Central memory CD8-positive, alpha-beta T cell (primary cell): ENCODE measurements at regions not wholly inside any gene's neighbourhood (a gene's known extent, or its start where the extent isn't known, plus 50 kb on each side); places are given as distances from the start of the nearest gene placed in this dataset.

Source experiments
- ATAC-seq: fragments of 150-1000 bp; cut with Tn5 transposase; replicated peaks from 2 replicates; pipeline ENCODE4 v1.10.0; 2022; ENCODE audit warnings: mild to moderate bottlenecking, moderate FRiP score, moderate number of reproducible peaks; ENCODE audit not compliant: poor library complexity, severe bottlenecking; ENCODE audit errors: extremely low read depth
- DNase-seq, 2 donors: peaks; one replicate each; pipeline ENCODE4 v3.0.0; 2021; ENCODE audit warnings: low spot score in 2 of 2
- H3K27ac Mint-ChIP-seq: one replicate; pipeline ENCODE4 v1.8.0; 2022; ENCODE audit warnings: low read depth, mild to moderate bottlenecking, moderate library complexity, mixed read lengths
- H3K27me3 Mint-ChIP-seq: one replicate; pipeline ENCODE4 v1.8.0; 2022; ENCODE audit warnings: mixed read lengths
- H3K36me3 Mint-ChIP-seq: one replicate; pipeline ENCODE4 v1.8.0; 2022; ENCODE audit warnings: mild to moderate bottlenecking, moderate library complexity, mixed read lengths; ENCODE audit not compliant: insufficient read depth
- H3K4me1 Mint-ChIP-seq: one replicate; pipeline ENCODE4 v1.8.0; 2022; ENCODE audit warnings: mixed read lengths
- H3K4me3 Mint-ChIP-seq: one replicate; pipeline ENCODE4 v1.8.0; 2022; ENCODE audit warnings: mild to moderate bottlenecking, moderate library complexity, mixed read lengths
- H3K9me3 Mint-ChIP-seq: one replicate; pipeline ENCODE4 v1.8.0; 2022; ENCODE audit warnings: mixed read lengths

- Mint-ChIP-seq H3K9me3 (peaks cover 11% of the 10 kb centered on the region), H3K4me1 (no peaks in the 10 kb centered on the region), H3K27ac (no peak overlapping the region), H3K36me3 (no peaks in the 10 kb centered on the region), H3K4me3 (no peak overlapping the region), H3K27me3 (no peaks in the 10 kb centered on the region)
- no peak for DNase-seq
- no peak for ATAC-seq
Measured at GRCh38 chr16:51085271-51085670, 65.8 kb downstream of the SALL1 start.

GRCh38 chr16:51084074-51084928 is 66.8 kb downstream of the SALL1 start:
- Mint-ChIP-seq H3K9me3 (peaks cover 11% of the 10 kb centered on the region), H3K4me3 (no peak overlapping the region), H3K27ac (no peak overlapping the region), H3K27me3 (no peaks in the 10 kb centered on the region), H3K36me3 (no peaks in the 10 kb centered on the region), H3K4me1 (no peaks in the 10 kb centered on the region)
- no peak for ATAC-seq
- no peak for DNase-seq

DNA sequence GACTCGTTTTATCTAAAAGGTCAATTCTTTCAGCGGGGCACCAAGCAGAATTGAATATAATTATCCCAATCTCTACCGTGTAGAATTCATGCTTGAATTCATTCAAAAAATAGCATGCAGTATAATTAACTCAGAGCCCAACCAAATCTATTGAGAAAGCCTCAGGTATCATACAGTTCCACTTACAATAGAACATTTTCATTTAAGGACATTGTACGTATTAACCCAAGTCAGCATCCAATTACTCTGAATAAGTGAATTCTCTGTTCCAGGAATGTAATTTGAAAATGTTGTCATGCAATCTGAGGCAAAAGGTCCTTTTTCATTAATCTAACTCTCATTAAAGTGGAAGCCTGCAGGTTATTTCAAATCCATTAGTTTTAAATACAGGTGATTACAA is 78.5 kb downstream of the SALL1 start:
- Mint-ChIP-seq H3K36me3 (no peaks in the 10 kb centered on the region), H3K4me1 (no peaks in the 10 kb centered on the region), H3K27ac (no peak overlapping the region), H3K27me3 (no peaks in the 10 kb centered on the region), H3K4me3 (no peak overlapping the region), H3K9me3 (peaks cover 7% of the 10 kb centered on the region)
- ATAC-seq (no peak), DNase-seq (no peak)

GRCh38 chr16:51071326-51071725 is 79.7 kb downstream of the SALL1 start:
- ATAC-seq, result no peak
- H3K9me3 Mint-ChIP-seq, result peaks cover 1% of the 10 kb centered on the region
- no peaks in the 10 kb centered on the region for H3K36me3 Mint-ChIP-seq
- no peaks in the 10 kb centered on the region for H3K27me3 Mint-ChIP-seq
- DNase-seq, result no peak
- H3K4me1 Mint-ChIP-seq, result no peaks in the 10 kb centered on the region
- no peak overlapping the region for H3K4me3 Mint-ChIP-seq
- no peak overlapping the region for H3K27ac Mint-ChIP-seq

DNA sequence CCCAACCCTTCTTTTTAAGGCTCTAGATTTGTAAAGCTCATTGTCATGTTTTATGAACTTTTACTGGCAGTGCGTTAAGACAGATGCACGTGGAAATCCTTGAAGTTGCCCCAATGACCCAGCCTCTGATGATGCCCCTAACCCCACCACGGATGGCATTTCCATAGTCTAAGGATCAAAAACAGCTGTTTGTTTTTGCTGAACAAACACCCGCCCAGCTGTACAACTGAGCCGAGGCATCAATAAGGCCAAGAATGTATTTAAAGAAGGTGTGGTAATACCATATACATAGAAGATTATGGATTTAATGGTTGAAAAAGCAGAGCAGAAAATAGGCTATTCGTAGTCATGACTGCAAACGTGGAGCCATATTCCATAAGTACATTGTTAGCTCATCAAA is 83.7 kb downstream of the SALL1 start:
- DNase-seq, result no peak
- Mint-ChIP-seq H3K4me3 (no peak overlapping the region), H3K36me3 (no peaks in the 10 kb centered on the region), H3K27me3 (no peaks in the 10 kb centered on the region), H3K27ac (no peak overlapping the region), H3K9me3 (no peaks in the 10 kb centered on the region), H3K4me1 (no peaks in the 10 kb centered on the region)
- no peak for ATAC-seq

DNA sequence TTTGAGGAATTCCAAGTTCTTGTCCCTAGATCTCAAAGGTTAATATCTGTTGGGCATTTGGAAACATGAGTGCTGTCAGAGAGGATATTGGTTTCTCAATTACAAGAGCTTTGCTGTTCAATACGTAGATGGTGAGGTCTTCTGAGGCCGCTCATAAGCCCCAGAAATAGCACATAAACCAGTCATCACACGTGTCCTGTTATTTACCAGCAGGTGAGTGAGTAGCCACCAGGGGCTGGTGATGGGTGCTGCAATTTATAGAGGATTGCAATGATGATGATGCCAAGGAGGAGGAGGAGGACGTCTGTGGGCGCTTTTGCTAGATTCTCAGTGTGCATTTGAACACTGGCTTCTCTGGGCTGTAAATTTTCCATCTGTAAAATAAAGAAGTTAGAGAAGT is 89.0 kb downstream of the SALL1 start:
- no peak for DNase-seq
- Mint-ChIP-seq H3K36me3 (no peaks in the 10 kb centered on the region), H3K27me3 (peaks cover 15% of the 10 kb centered on the region), H3K9me3 (no peaks in the 10 kb centered on the region), H3K4me3 (no peak overlapping the region), H3K4me1 (no peaks in the 10 kb centered on the region), H3K27ac (no peak overlapping the region)
- no peak for ATAC-seq

DNA sequence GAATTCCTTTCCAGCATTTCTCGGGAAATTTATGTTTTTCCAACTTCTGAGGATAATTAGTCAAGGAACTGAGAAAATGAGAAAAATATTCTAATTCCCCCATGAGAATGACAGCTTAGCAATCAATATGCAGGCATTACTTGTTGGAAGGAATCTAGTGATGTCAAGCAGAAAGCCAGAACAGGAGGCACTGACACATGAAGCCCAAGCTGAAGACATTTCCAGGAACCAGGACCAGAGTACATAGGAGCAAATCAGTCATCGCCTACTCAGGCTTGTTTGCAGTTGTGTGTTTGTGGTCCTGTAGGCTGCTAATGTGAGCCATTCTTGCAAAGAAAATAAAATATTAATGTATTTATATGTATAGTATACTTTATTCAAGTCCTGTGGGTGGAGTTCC is 89.7 kb downstream of the SALL1 start:
- H3K4me1 Mint-ChIP-seq, result no peaks in the 10 kb centered on the region
- no peak for DNase-seq
- ATAC-seq, result no peak
- H3K9me3 Mint-ChIP-seq, result no peaks in the 10 kb centered on the region
- H3K4me3 Mint-ChIP-seq, result no peak overlapping the region
- H3K36me3 Mint-ChIP-seq, result no peaks in the 10 kb centered on the region
- H3K27me3 Mint-ChIP-seq, result peaks cover 22% of the 10 kb centered on the region
- no peak overlapping the region for H3K27ac Mint-ChIP-seq

GRCh38 chr16:51057969-51058337 is 93.1 kb downstream of the SALL1 start:
- no peak overlapping the region for H3K4me3 Mint-ChIP-seq
- ATAC-seq, result no peak
- no peaks in the 10 kb centered on the region for H3K9me3 Mint-ChIP-seq

GRCh38 chr16:51057102-51057793 is 93.8 kb downstream of the SALL1 start:
- Mint-ChIP-seq H3K27me3 (peaks cover 47% of the 10 kb centered on the region), H3K27ac (no peak overlapping the region), H3K36me3 (no peaks in the 10 kb centered on the region), H3K4me1 (no peaks in the 10 kb centered on the region), H3K9me3 (no peaks in the 10 kb centered on the region), H3K4me3 (no peak overlapping the region)
- ATAC-seq, result no peak
- DNase-seq, result no peak

More at GRCh38 chr16:51057969-51058337, 93.1 kb downstream of the SALL1 start:
- H3K27me3 Mint-ChIP-seq, result peaks cover 47% of the 10 kb centered on the region
- no peaks in the 10 kb centered on the region for H3K4me1 Mint-ChIP-seq
- no peak for DNase-seq
- no peak overlapping the region for H3K27ac Mint-ChIP-seq
- H3K36me3 Mint-ChIP-seq, result no peaks in the 10 kb centered on the region

GRCh38 chr16:51056331-51056730 is 94.7 kb downstream of the SALL1 start:
- no peaks in the 10 kb centered on the region for H3K4me1 Mint-ChIP-seq
- no peak overlapping the region for H3K27ac Mint-ChIP-seq
- H3K4me3 Mint-ChIP-seq, result no peak overlapping the region
- no peaks in the 10 kb centered on the region for H3K9me3 Mint-ChIP-seq
- ATAC-seq (no peak), DNase-seq (no peak)
- no peaks in the 10 kb centered on the region for H3K36me3 Mint-ChIP-seq
- peaks cover 47% of the 10 kb centered on the region for H3K27me3 Mint-ChIP-seq

DNA sequence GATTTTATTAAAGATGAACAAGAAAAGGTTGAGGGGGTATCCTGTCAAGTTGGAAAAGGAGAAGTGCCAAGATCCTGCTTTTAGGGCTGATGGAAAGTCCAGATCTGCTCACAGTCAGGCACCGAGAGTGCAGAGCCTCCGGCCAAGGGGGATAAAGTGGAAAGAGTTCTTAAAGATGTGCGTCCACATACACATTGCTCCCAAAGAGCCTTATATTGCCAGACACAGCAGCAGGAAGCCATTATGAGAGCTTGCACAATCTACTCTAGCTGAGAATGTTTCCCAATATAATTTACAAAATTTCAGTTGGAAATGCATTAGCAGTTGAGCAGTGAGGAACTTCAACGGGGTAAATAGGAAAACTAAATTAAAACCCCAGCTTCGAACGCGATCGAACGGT is 95.6 kb downstream of the SALL1 start:
- H3K4me1 Mint-ChIP-seq, result no peaks in the 10 kb centered on the region
- H3K27ac Mint-ChIP-seq, result no peak overlapping the region
- H3K9me3 Mint-ChIP-seq, result no peaks in the 10 kb centered on the region
- ATAC-seq (no peak), DNase-seq (no peak)
- peaks cover 47% of the 10 kb centered on the region for H3K27me3 Mint-ChIP-seq
- no peaks in the 10 kb centered on the region for H3K36me3 Mint-ChIP-seq
- H3K4me3 Mint-ChIP-seq, result no peak overlapping the region

DNA sequence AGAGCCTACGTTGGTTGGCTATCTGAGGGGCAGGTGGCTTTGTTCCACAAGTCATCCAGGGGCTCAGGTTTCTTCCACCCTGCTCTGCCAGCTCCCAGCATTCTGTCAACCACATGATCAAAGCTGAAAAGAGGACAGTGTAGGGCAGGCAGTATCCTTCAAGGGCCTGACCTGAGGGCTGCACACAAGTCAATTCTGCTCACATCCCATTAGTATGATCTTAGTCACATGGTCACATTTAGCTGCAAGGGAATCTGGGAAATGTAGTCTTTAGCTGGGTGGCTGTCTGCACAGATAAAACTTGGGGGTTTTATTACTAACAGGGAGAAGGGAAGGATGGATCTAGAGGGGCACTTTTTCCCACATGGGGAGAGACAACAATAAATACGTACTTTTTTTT is 97.3 kb downstream of the SALL1 start:
- no peaks in the 10 kb centered on the region for H3K9me3 Mint-ChIP-seq
- no peak for ATAC-seq
- no peaks in the 10 kb centered on the region for H3K4me1 Mint-ChIP-seq
- no peak for DNase-seq
- peaks cover 47% of the 10 kb centered on the region for H3K27me3 Mint-ChIP-seq
- H3K36me3 Mint-ChIP-seq, result no peaks in the 10 kb centered on the region
- no peak overlapping the region for H3K4me3 Mint-ChIP-seq
- H3K27ac Mint-ChIP-seq, result no peak overlapping the region

- Mint-ChIP-seq H3K36me3 (no peaks in the 10 kb centered on the region), H3K9me3 (no peaks in the 10 kb centered on the region), H3K4me1 (no peaks in the 10 kb centered on the region), H3K4me3 (no peak overlapping the region), H3K27me3 (peaks cover 29% of the 10 kb centered on the region), H3K27ac (no peak overlapping the region)
- DNase-seq, result no peak
- ATAC-seq, result no peak
Measured at GRCh38 chr16:51051671-51052070, 99.4 kb downstream of the SALL1 start.
